Smooth muscle cell (in vitro differentiated cells): ENCODE measurements at regions not wholly inside any gene's neighbourhood (a gene's known extent, or its start where the extent isn't known, plus 50 kb on each side); places are given as distances from the start of the nearest gene placed in this dataset.

ENCODE experiments used
- DNase-seq: peaks from one replicate; lab custom pipeline; 2025; ENCODE audit not compliant: unreplicated experiment; lab: John Stamatoyannopoulos, UW
- H2AFZ ChIP-seq: fragments of 200-600 bp; sonication (generic); 2 replicates; pipeline ENCODE4 v1.6.0; 2016; ENCODE audit warnings: antibody characterized with exemption, low read depth, mild to moderate bottlenecking
- H3F3A ChIP-seq: fragments of 200-600 bp; sonication (generic); 2 replicates; pipeline ENCODE4 v1.6.0; 2017; ENCODE audit warnings: antibody characterized with exemption, low read depth
- H3K27ac ChIP-seq: fragments of 200-600 bp; sonication (generic); 2 replicates; pipeline ENCODE4 v1.5.1; 2016; ENCODE audit warnings: low read depth, mild to moderate bottlenecking
- H3K27me3 ChIP-seq: fragments of 200-600 bp; sonication (generic); 2 replicates; pipeline ENCODE4 v1.6.1; 2016; ENCODE audit warnings: low read depth, mild to moderate bottlenecking
- H3K36me3 ChIP-seq: fragments of 200-600 bp; sonication (generic); 2 replicates; pipeline ENCODE4 v1.5.1; 2016; ENCODE audit warnings: low read depth
- H3K4me1 ChIP-seq: fragments of 200-600 bp; sonication (generic); 2 replicates; pipeline ENCODE4 v1.5.1; 2016; ENCODE audit warnings: low read depth
- H3K4me2 ChIP-seq: fragments of 200-600 bp; sonication (generic); 2 replicates; pipeline ENCODE4 v1.6.0; 2016; ENCODE audit warnings: mild to moderate bottlenecking
- H3K4me3 ChIP-seq: fragments of 200-600 bp; sonication (generic); 2 replicates; pipeline ENCODE4 v1.5.1; 2016; ENCODE audit warnings: mild to moderate bottlenecking
- H3K79me2 ChIP-seq: fragments of 200-600 bp; sonication (generic); 2 replicates; pipeline ENCODE4 v1.6.0; 2016; ENCODE audit warnings: low read depth, mild to moderate bottlenecking
- H3K9ac ChIP-seq: fragments of 200-600 bp; sonication (generic); 2 replicates; pipeline ENCODE4 v1.6.0; 2016; ENCODE audit warnings: low read depth
- H3K9me3 ChIP-seq: fragments of 200-600 bp; sonication (generic); replicated peaks from 2 replicates; pipeline ENCODE4 v1.5.1; 2016; ENCODE audit warnings: low read depth
- H4K20me1 ChIP-seq: fragments of 200-600 bp; sonication (generic); 2 replicates; pipeline ENCODE4 v1.6.0; 2016; ENCODE audit warnings: low read depth
- CTCF ChIP-seq: fragments of 200-600 bp; sonication (generic); IDR thresholded peaks from 2 replicates; pipeline ENCODE4 v1.5.1; 2017; ENCODE audit warnings: borderline replicate concordance, mild to moderate bottlenecking, antibody characterized with exemption; ENCODE audit not compliant: insufficient read depth, poor library complexity, severe bottlenecking
- WGBS: methylation state at CpG from one replicate; pipeline ENCODE4 v1.1.7; 2016; ENCODE audit warnings: low lambda C conversion rate; 5-methylcytosine and 5-hydroxymethylcytosine counted together

- Histone ChIP-seq H3K36me3 (no peaks in the 10 kb centered on the region), H3K4me3 (no peak overlapping the region), H3K9me3 (no peaks in the 10 kb centered on the region), H2AFZ (no peak overlapping the region), H3K4me1 (no peaks in the 10 kb centered on the region), H3K4me2 (no peak overlapping the region), H3K27ac (peak overlapping the region; percentile 23), H3F3A (no peaks in the 10 kb centered on the region), H4K20me1 (no peaks in the 10 kb centered on the region), H3K9ac (no peak overlapping the region), H3K79me2 (no peaks in the 10 kb centered on the region), H3K27me3 (no peaks in the 10 kb centered on the region)
- no peak for TF ChIP-seq CTCF
- WGBS, result 85% methylated on average over 16 of the region's 16 CpGs
- no peak for DNase-seq
Measured at GRCh38 chr6:14274546-14275492, 157.2 kb downstream of the CD83 start.

GRCh38 chr6:14275493-14275851 is 157.9 kb downstream of the CD83 start:
- TF ChIP-seq CTCF, result no peak

GRCh38 chr6:14276071-14276470 is 158.5 kb downstream of the CD83 start:
- H2AFZ ChIP-seq, result no peak overlapping the region
- no peaks in the 10 kb centered on the region for H4K20me1 ChIP-seq
- 72% methylated on average over 4 of the region's 4 CpGs for WGBS
- H3K36me3 ChIP-seq, result no peaks in the 10 kb centered on the region
- no peaks in the 10 kb centered on the region for H3K4me1 ChIP-seq
- H3K9ac ChIP-seq, result no peak overlapping the region
- DNase-seq, result no peak
- no peak overlapping the region for H3K4me2 ChIP-seq
- no peaks in the 10 kb centered on the region for H3K9me3 ChIP-seq
- no peak overlapping the region for H3K27ac ChIP-seq
- no peaks in the 10 kb centered on the region for H3F3A ChIP-seq
- H3K79me2 ChIP-seq, result no peaks in the 10 kb centered on the region
- H3K4me3 ChIP-seq, result no peak overlapping the region
- no peaks in the 10 kb centered on the region for H3K27me3 ChIP-seq
- TF ChIP-seq CTCF, result no peak

More at GRCh38 chr6:14275493-14275851, 157.9 kb downstream of the CD83 start:
- Histone ChIP-seq H3F3A (no peaks in the 10 kb centered on the region), H2AFZ (no peak overlapping the region), H3K36me3 (no peaks in the 10 kb centered on the region), H3K4me3 (no peak overlapping the region), H3K79me2 (no peaks in the 10 kb centered on the region), H3K9ac (no peak overlapping the region), H3K27me3 (no peaks in the 10 kb centered on the region), H3K4me1 (no peaks in the 10 kb centered on the region), H3K9me3 (no peaks in the 10 kb centered on the region), H4K20me1 (no peaks in the 10 kb centered on the region), H3K4me2 (no peak overlapping the region), H3K27ac (no peak overlapping the region)
- DNase-seq, result no peak
- WGBS, result 61% methylated on average over 9 of the region's 9 CpGs
